HG02623 (cell line): ENCODE measurements at regions not wholly inside any gene's neighbourhood (a gene's known extent, or its start where the extent isn't known, plus 50 kb on each side); places are given as distances from the start of the nearest gene placed in this dataset.

ENCODE experiments used
- ATAC-seq: cut with Tn5 transposase; IDR thresholded peaks from one replicate; pipeline ENCODE4 v1.9.1; 2021; ENCODE audit warnings: moderate library complexity; ENCODE audit not compliant: unreplicated experiment

- no peak for ATAC-seq
These were observed 537.2 kb upstream of the CDH8 start for GRCh38 chr16:62573466-62573865.

GRCh38 chr16:62568926-62569325 lies 532.7 kb upstream of the CDH8 start:
- ATAC-seq: no peak

- ATAC-seq: no peak
These were observed 529.5 kb upstream of the CDH8 start for GRCh38 chr16:62565706-62566105.

GRCh38 chr16:62564291-62564690 lies 528.1 kb upstream of the CDH8 start:
- ATAC-seq: no peak

GRCh38 chr16:62562121-62562520 lies 525.9 kb upstream of the CDH8 start:
- no peak for ATAC-seq

- no peak for ATAC-seq
These were observed 513.6 kb upstream of the CDH8 start for GRCh38 chr16:62549875-62550274.

GRCh38 chr16:62548095-62548494 lies 511.9 kb upstream of the CDH8 start:
- ATAC-seq: no peak

GRCh38 chr16:62546701-62547100 lies 510.5 kb upstream of the CDH8 start:
- ATAC-seq: no peak

GRCh38 chr16:62545039-62545438 lies 508.8 kb upstream of the CDH8 start:
- ATAC-seq: no peak

- ATAC-seq: no peak
These were observed 507.3 kb upstream of the CDH8 start for GRCh38 chr16:62543516-62543915.

- no peak for ATAC-seq
These were observed 503.4 kb upstream of the CDH8 start for GRCh38 chr16:62539657-62540056.

GRCh38 chr16:62530426-62530825 lies 494.2 kb upstream of the CDH8 start:
- ATAC-seq: no peak

- ATAC-seq: no peak
These were observed 479.8 kb upstream of the CDH8 start for GRCh38 chr16:62516001-62516400.

GRCh38 chr16:62503073-62503472 lies 466.8 kb upstream of the CDH8 start:
- no peak for ATAC-seq

- ATAC-seq: no peak
These were observed 442.7 kb upstream of the CDH8 start for GRCh38 chr16:62478903-62479458.

GRCh38 chr16:62477796-62478195 lies 441.6 kb upstream of the CDH8 start:
- no peak for ATAC-seq

- no peak for ATAC-seq
These were observed 439.3 kb upstream of the CDH8 start for GRCh38 chr16:62475573-62475972.

GRCh38 chr16:62462971-62463370 lies 426.7 kb upstream of the CDH8 start:
- ATAC-seq: no peak

- no peak for ATAC-seq
These were observed 414.1 kb upstream of the CDH8 start for GRCh38 chr16:62450291-62450690.

GRCh38 chr16:62445909-62446308 lies 409.7 kb upstream of the CDH8 start:
- no peak for ATAC-seq

- ATAC-seq: no peak
These were observed 388.0 kb upstream of the CDH8 start for GRCh38 chr16:62424206-62424605.

GRCh38 chr16:62408760-62409159 lies 372.5 kb upstream of the CDH8 start:
- no peak for ATAC-seq

GRCh38 chr16:62406387-62406786 lies 370.1 kb upstream of the CDH8 start:
- ATAC-seq: no peak
